RWPE2 (cell line): ENCODE measurements at regions not wholly inside any gene's neighbourhood (a gene's known extent, or its start where the extent isn't known, plus 50 kb on each side); places are given as distances from the start of the nearest gene placed in this dataset.

ENCODE experiments used
- ATAC-seq: fragments of 200-7000 bp; cut with Tn5 transposase; 3 replicates; pipeline ENCODE4 v1.9.1; 2021; ENCODE audit warnings: low read depth
- DNase-seq: peaks from one replicate; pipeline ENCODE4 v3.0.0-alpha.2; 2020; ENCODE audit warnings: low spot score
- H3K27ac ChIP-seq: fragments of 450-650 bp; 2 replicates; pipeline ENCODE4 v1.5.1; 2017; ENCODE audit warnings: mild to moderate bottlenecking; ENCODE audit not compliant: poor library complexity, severe bottlenecking
- H3K27me3 ChIP-seq: fragments of 250-450 bp; sonication (Bioruptor Pico); 2 replicates; pipeline ENCODE4 v1.5.1; 2021; ENCODE audit warnings: mild to moderate bottlenecking, moderate library complexity; ENCODE audit not compliant: insufficient read depth, poor library complexity, severe bottlenecking
- H3K36me3 ChIP-seq: fragments of 250-450 bp; sonication (Bioruptor Pico); 2 replicates; pipeline ENCODE4 v1.5.1; 2020; ENCODE audit warnings: low read depth, mild to moderate bottlenecking, moderate library complexity
- H3K4me1 ChIP-seq: fragments of 250-450 bp; sonication (Bioruptor Pico); 2 replicates; pipeline ENCODE4 v1.5.1; 2021; ENCODE audit warnings: mild to moderate bottlenecking, moderate library complexity; ENCODE audit not compliant: insufficient read depth, poor library complexity, severe bottlenecking
- H3K4me3 ChIP-seq: fragments of 250-450 bp; sonication (Bioruptor Pico); 2 replicates; pipeline ENCODE4 v1.5.1; 2021; ENCODE audit warnings: mild to moderate bottlenecking, moderate library complexity; ENCODE audit not compliant: severe bottlenecking
- H3K9me3 ChIP-seq: fragments of 250-450 bp; sonication (Bioruptor Pico); 2 replicates; pipeline ENCODE4 v1.5.1; 2021; ENCODE audit warnings: mild to moderate bottlenecking, moderate library complexity; ENCODE audit not compliant: severe bottlenecking
- TF ChIP-seq, protein P1 (sequence below): fragments of 450-650 bp; IDR thresholded peaks from one replicate; pipeline ENCODE4 v1.5.1; 2017; ENCODE audit warnings: mild to moderate bottlenecking, moderate library complexity; ENCODE audit not compliant: poor library complexity, severe bottlenecking

- Histone ChIP-seq H3K36me3 (no peaks in the 10 kb centered on the region), H3K27me3 (no peaks in the 10 kb centered on the region), H3K9me3 (no peaks in the 10 kb centered on the region), H3K27ac (peak overlapping the region; percentile 83), H3K4me3 (no peak overlapping the region), H3K4me1 (peaks cover 27% of the 10 kb centered on the region)
- TF ChIP-seq, protein P1, sequence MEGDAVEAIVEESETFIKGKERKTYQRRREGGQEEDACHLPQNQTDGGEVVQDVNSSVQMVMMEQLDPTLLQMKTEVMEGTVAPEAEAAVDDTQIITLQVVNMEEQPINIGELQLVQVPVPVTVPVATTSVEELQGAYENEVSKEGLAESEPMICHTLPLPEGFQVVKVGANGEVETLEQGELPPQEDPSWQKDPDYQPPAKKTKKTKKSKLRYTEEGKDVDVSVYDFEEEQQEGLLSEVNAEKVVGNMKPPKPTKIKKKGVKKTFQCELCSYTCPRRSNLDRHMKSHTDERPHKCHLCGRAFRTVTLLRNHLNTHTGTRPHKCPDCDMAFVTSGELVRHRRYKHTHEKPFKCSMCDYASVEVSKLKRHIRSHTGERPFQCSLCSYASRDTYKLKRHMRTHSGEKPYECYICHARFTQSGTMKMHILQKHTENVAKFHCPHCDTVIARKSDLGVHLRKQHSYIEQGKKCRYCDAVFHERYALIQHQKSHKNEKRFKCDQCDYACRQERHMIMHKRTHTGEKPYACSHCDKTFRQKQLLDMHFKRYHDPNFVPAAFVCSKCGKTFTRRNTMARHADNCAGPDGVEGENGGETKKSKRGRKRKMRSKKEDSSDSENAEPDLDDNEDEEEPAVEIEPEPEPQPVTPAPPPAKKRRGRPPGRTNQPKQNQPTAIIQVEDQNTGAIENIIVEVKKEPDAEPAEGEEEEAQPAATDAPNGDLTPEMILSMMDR: no peak
- no peak for ATAC-seq
- no peak for DNase-seq
Observed at GRCh38 chr2:196238836-196239380, 67.5 kb upstream of the STK17B start.

DNA sequence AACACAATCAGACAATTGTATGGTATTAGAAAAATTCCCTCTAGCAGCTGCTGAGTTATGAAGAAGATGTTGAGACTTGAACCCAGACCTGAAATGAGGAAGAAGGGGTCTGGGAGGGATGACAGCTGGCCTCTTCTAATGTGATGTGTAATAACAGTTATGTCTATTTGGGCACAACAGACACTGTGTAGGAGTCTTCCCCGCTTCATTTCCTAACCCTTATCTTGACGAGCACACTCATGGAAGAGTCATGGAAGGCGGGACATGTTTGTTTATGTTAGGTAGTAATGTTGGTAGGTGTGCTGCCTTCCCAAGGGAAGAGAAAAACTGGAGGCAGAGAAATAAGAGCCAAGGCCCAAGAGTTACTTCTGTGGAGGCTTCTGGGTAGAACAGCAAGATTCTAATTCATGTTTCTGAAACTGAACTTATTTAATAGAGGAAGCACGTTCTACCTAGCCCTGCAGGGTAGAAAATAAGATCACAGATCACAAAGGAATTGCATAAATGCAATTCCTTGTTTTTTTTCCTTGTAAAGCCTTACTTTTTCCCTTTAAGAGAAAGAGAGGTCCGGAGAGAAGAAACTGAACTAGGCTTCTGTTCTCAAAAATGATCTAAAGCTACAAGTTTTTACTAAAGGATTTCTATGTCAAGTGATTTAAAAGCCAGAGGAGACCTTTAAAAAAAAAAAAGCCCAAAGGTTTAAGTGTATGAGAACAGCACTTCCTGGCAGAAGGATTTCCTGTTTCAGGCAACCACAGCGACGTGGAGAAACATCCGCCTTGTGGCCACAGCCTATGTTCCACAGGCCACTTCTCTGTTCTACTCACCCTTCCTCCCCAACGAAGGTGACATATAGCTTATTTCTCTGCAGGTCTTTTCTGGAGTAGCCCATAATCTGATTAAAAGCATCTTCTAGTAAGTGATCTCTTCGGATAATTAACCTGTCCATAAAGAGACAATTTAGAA, 68.5 kb upstream of the STK17B start:
- TF ChIP-seq, protein P1: no peak
- ATAC-seq: peak; percentile 97
- no peaks in the 10 kb centered on the region for H3K27me3 ChIP-seq
- H3K4me3 ChIP-seq: no peak overlapping the region
- no peaks in the 10 kb centered on the region for H3K36me3 ChIP-seq
- peak overlapping the region; percentile 83 for H3K27ac ChIP-seq
- no peak for DNase-seq
- H3K4me1 ChIP-seq: peaks cover 22% of the 10 kb centered on the region
- H3K9me3 ChIP-seq: no peaks in the 10 kb centered on the region

DNA sequence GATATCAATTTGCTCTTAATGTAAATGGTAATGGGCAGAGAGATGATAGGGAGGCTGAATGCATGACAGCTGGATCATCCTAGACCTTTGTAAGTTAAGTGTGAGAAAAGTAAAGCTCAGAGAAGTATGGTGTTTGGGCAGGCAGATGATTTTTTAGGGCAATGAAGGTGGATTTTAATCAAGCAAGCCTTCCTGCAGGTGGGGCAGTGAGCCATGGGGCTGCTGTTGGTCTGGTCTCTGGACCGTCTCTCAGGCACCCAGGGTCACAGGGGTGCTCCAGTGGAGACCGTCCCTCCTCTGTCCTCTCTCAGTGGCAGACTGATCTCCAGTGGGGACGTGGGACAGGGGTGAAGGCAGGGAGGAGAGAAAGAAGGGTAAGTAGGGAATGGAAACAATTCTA, 69.8 kb upstream of the STK17B start:
- DNase-seq (no peak), ATAC-seq (no peak)
- Histone ChIP-seq H3K9me3 (no peaks in the 10 kb centered on the region), H3K36me3 (no peaks in the 10 kb centered on the region), H3K27ac (peak overlapping the region; percentile 83), H3K4me1 (peaks cover 31% of the 10 kb centered on the region), H3K4me3 (no peak overlapping the region), H3K27me3 (no peaks in the 10 kb centered on the region)
- TF ChIP-seq, protein P1: no peak

DNA sequence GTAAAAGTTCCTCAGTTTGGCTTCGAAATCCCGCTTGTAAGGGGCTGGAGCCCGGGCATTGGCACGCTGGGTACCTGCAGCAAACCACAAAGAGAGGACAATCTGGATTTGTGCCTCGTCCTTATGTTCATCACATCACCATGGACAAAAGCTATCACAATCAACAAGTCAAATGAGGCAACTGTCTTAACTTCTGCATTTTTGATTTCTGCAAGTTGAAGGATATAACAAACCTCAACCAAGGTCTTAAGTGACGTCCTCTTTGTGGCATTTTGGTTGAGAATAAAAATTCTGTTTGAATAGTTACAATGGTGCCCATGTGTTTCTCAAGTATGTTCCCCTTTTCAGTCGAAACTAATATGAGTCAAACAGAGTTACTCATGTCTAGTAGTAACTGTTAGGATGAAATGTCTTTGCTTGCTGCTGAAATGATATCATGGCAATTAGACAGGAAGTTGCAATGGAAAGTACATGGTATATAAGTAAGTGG, 70.8 kb upstream of the STK17B start:
- Histone ChIP-seq H3K4me3 (no peak overlapping the region), H3K9me3 (no peaks in the 10 kb centered on the region), H3K4me1 (peaks cover 31% of the 10 kb centered on the region), H3K27me3 (no peaks in the 10 kb centered on the region), H3K27ac (peak overlapping the region; percentile 83), H3K36me3 (no peaks in the 10 kb centered on the region)
- TF ChIP-seq, protein P1: no peak
- ATAC-seq: peak; percentile 66
- no peak for DNase-seq
